ENCODE measurements at regions not wholly inside any gene's neighbourhood (a gene's known extent, or its start where the extent isn't known, plus 50 kb on each side); places are given as distances from the start of the nearest gene placed in this dataset.
A peak's percentile ranks its signal among the peaks of the same experiment; 100 is the strongest.

DNA sequence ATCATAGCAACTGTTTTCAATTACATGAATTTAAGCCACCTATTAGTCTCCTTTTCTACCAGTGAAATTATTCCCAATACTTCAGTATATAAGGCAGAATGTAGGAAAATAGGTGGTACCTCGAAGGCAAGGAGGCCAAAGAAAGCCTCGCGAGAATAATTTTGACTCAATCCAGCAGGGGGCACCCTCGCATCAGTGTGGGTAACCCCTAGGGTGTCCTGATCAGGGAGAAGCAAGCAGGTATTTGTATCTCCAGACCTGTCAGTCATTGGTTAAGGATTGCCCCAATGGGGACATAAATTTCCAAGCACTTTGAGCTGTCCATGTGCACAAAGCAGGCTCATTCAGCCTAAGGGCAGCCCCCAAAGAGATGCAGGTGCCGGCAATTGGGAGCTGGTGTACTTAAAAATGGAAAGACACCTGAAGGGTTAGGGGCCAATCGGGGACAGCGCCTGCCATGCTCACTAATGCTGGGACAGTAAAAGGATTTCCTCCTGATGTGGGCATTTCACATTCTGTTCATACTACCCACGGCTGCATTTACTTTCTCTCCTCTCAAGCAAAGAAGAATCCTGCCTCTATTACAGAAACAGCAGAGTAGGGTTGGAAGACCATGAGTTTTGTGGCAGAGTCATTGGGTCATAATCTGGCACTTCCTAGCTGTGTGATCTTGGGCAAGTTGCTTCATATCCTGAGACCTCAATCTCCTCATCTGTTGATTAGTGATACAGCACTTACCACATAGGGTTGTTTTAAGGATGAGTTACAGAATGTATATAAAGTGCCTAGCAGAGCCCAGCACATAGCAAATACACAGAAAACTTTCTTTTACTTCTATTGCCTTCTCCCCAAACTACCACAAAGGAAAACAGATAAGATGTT, 136.1 kb downstream of the ICOS start:
- 66 to 75% methylated on average over 8 of the region's 8 CpGs for WGBS, 2 donors
- Histone ChIP-seq H3K4me1 (no peaks in the 10 kb centered on the region), H3K27me3 (peaks cover 0 to 21% (median 10%) of the 10 kb centered on the region in 7 donors), H3K4me3 (no peak overlapping the region), H3K27ac (no peak overlapping the region), H3K36me3 (no peaks in the 10 kb centered on the region), H3K9me3 (no peaks in the 10 kb centered on the region)
- no peak for ATAC-seq
- no peak for DNase-seq
- TF ChIP-seq, protein P1, sequence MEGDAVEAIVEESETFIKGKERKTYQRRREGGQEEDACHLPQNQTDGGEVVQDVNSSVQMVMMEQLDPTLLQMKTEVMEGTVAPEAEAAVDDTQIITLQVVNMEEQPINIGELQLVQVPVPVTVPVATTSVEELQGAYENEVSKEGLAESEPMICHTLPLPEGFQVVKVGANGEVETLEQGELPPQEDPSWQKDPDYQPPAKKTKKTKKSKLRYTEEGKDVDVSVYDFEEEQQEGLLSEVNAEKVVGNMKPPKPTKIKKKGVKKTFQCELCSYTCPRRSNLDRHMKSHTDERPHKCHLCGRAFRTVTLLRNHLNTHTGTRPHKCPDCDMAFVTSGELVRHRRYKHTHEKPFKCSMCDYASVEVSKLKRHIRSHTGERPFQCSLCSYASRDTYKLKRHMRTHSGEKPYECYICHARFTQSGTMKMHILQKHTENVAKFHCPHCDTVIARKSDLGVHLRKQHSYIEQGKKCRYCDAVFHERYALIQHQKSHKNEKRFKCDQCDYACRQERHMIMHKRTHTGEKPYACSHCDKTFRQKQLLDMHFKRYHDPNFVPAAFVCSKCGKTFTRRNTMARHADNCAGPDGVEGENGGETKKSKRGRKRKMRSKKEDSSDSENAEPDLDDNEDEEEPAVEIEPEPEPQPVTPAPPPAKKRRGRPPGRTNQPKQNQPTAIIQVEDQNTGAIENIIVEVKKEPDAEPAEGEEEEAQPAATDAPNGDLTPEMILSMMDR (IDR thresholded peaks at IDR 0.05): peak in 7 of 9 donors; percentile 30 to 58 (median 44)
- intact Hi-C loops (cut with DNase I): loop anchor here in 1 of 10 donors (10.0 kb wide), 1 partner anchor 102 kb away; no protein-coding TSS in a partner anchor

DNA sequence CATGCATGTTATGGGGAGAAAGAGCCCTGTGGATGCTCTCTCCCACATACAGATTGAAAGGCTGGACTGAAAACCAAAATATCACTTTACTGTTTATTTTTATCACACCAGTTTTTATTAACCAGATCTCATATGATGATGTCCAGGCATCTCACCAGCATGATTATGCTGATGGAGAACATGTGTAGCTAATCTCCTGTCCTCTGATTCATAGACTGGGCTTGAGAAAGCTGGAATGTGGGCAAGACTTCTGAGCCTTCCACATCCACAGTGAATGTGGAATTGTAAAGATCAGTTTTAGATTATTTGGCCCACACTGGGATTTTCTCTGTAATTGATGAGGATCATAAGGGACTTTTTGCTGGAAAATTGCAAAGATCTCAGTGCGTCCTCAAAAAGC, 137.9 kb downstream of the ICOS start:
- Histone ChIP-seq H3K9me3 (no peaks in the 10 kb centered on the region), H3K4me3 (no peak overlapping the region), H3K27me3 (peaks cover 0 to 15% (median 10%) of the 10 kb centered on the region in 7 donors), H3K27ac (no peak overlapping the region), H3K36me3 (no peaks in the 10 kb centered on the region), H3K4me1 (no peaks in the 10 kb centered on the region)
- no peak for DNase-seq
- intact Hi-C loops (cut with DNase I): loop anchor here in 1 of 10 donors (10.0 kb wide), 1 partner anchor 100 kb away; no protein-coding TSS in a partner anchor
- WGBS, 2 donors: 81 to 86% methylated on average over 1 of the region's 1 CpG
- no peak for ATAC-seq
- TF ChIP-seq, protein P1 (IDR thresholded peaks at IDR 0.05): no peak

DNA sequence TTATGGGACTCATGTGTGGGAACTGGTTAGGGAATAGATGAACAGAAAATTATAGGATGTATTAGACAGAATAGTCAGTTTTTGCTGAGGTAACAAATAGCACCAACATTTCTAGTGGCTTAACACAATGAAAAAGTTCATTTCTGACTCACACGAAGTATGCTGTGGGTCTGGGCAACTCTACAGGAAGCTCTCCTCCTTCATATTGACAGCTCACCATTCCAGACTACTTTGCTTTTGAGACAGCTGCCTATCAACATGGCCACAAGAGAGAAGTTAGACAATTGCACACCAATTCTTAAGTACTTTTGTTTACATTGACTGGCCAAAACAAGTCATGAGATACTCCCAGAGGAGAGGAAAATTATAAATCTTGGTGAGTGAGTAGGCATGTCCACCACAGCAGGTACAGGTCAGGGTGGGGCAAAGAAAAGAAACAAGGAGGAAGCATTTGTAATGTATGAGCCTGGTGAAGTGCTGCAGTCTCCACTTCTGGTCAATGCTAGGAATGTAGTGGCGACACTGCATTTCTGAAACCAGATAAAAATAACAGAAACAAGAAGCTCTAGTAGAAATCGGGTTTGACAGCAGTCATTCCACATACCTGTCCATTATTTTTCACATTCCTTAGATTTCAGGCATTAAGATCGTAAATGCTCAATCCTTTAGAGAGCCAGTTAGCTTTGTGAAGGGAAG, 141.6 kb downstream of the ICOS start:
- DNase-seq (no peak), ATAC-seq (no peak)
- Histone ChIP-seq H3K4me1 (no peaks in the 10 kb centered on the region), H3K9me3 (no peaks in the 10 kb centered on the region), H3K4me3 (no peak overlapping the region), H3K27me3 (peaks cover 0 to 13% (median 0%) of the 10 kb centered on the region in 7 donors), H3K36me3 (no peaks in the 10 kb centered on the region), H3K27ac (no peak overlapping the region)
- 71 to 76% methylated on average over 4 of the region's 4 CpGs for WGBS, 2 donors
- intact Hi-C loops (cut with DNase I): loop anchor here in 1 of 10 donors (10.0 kb wide), 1 partner anchor 97 kb away; no protein-coding TSS in a partner anchor
- TF ChIP-seq, protein P1 (IDR thresholded peaks at IDR 0.05): no peak

Data from heart right ventricle (tissue), 16 donors.